HCT116 (cell line): ENCODE measurements at regions not wholly inside any gene's neighbourhood (a gene's known extent, or its start where the extent isn't known, plus 50 kb on each side); places are given as distances from the start of the nearest gene placed in this dataset.

Experiments
- ATAC-seq: fragments of 200-7000 bp; cut with Tn5 transposase; 2 replicates; pipeline ENCODE4 v1.9.1; 2020; ENCODE audit warnings: mild to moderate bottlenecking, moderate library complexity
- BruUV-seq: library from RNA; stranded (reverse); fragments of 400-500 nt; replicated peaks from 2 replicates; lab custom pipeline; 2021; lab: Mats Ljungman, UMichigan
- CTCF ChIA-PET: fragments of 300-600 bp; sonication (Branson Sonifier 250); formaldehyde crosslinking; loops from one replicate; lab custom pipeline; 2021; ENCODE audit warnings: antibody characterized with exemption; lab: Charles Lee
- POLR2A ChIA-PET: fragments of 300-600, 350-600 bp; sonication (Branson Sonifier 250); formaldehyde crosslinking; loops from one replicate; lab custom pipeline; 2021; ENCODE audit warnings: antibody characterized with exemption; lab: Charles Lee
- RAD21 ChIA-PET, 2 experiments: fragments of 300-600 bp; sonication (Branson Sonifier 250); formaldehyde crosslinking; loops; one replicate each; lab custom pipeline; 2023; ENCODE audit warnings: low total read pairs in 2 of 2; ENCODE audit not compliant: uncharacterized antibody in 2 of 2, unreplicated experiment in 2 of 2, low non-redundant PET in 1 of 2; lab: Charles Lee
- DNase-seq: peaks from one replicate; pipeline ENCODE4 v3.0.0-alpha.2; 2010; ENCODE audit warnings: low read depth, low spot score
- H2AFZ ChIP-seq: fragments of 200-600 bp; shearing (Covaris generic), sonication (generic); 2 replicates; pipeline ENCODE4 v1.6.1; 2017; ENCODE audit warnings: low read depth, mixed run types, mixed read lengths, antibody characterized with exemption, low read length; ENCODE audit not compliant: poor library complexity, severe bottlenecking
- H3K27ac ChIP-seq: 2 replicates; pipeline ENCODE4 v1.5.1; 2012; ENCODE audit warnings: low read depth, low read length
- H3K27me3 ChIP-seq: fragments of 200-600 bp; sonication (generic); 2 replicates; pipeline ENCODE4 v1.6.1; 2016; ENCODE audit warnings: mixed run types, low read length, mixed read lengths; ENCODE audit not compliant: insufficient read depth
- H3K36me3 ChIP-seq, 2 experiments: fragments of 200-500 bp in 1 of 2; fragments of 200-600 bp in 1 of 2; sonication (Bioruptor generic) in 1 of 2; sonication (generic) in 1 of 2; 2 replicates each; pipeline versions ENCODE4 v1.5.1 to v1.6.1; 2014 to 2016; ENCODE audit warnings: low read length in 2 of 2, inconsistent platforms in 1 of 2, mixed read lengths in 1 of 2, mixed run types in 1 of 2; ENCODE audit not compliant: insufficient read depth in 2 of 2, control insufficient read depth in 1 of 2
- H3K4me1 ChIP-seq, 2 experiments: fragments of 200-600 bp in 1 of 2; sonication (generic) in 1 of 2; 2 replicates each; pipeline versions ENCODE4 v1.5.1 to v1.6.1; 2012 to 2017; ENCODE audit warnings: low read length in 2 of 2, inconsistent platforms in 1 of 2, mild to moderate bottlenecking in 1 of 2, mixed read lengths in 1 of 2, mixed run types in 1 of 2, moderate library complexity in 1 of 2; ENCODE audit not compliant: insufficient read depth in 2 of 2, control insufficient read depth in 1 of 2
- H3K4me2 ChIP-seq: fragments of 200-600 bp; sonication (generic); 2 replicates; pipeline ENCODE4 v1.6.1; 2017; ENCODE audit warnings: mixed run types, low read length, mixed read lengths
- H3K4me3 ChIP-seq, 2 experiments: fragments of 200-600 bp in 1 of 2; sonication (generic) in 1 of 2; replicated peaks in 1 of 2; 2 replicates each; pipeline ENCODE4 v1.5.1; 2011 to 2016; ENCODE audit warnings: low read length in 2 of 2, control low read depth in 1 of 2, low read depth in 1 of 2, mild to moderate bottlenecking in 1 of 2, mixed read lengths in 1 of 2, mixed run types in 1 of 2
- H3K79me2 ChIP-seq: fragments of 200-600 bp; sonication (generic); 2 replicates; pipeline ENCODE4 v1.6.1; 2017; ENCODE audit warnings: mild to moderate bottlenecking, mixed run types, low read length, moderate library complexity, mixed read lengths; ENCODE audit not compliant: insufficient read depth
- H3K9ac ChIP-seq: fragments of 200-600 bp; sonication (generic); 2 replicates; pipeline ENCODE4 v1.6.1; 2016; ENCODE audit warnings: low read length, mixed read lengths
- H3K9me2 ChIP-seq: fragments of 200-600 bp; sonication (generic), shearing (Covaris generic); 2 replicates; pipeline ENCODE4 v1.6.1; 2017; ENCODE audit warnings: mixed run types, mild to moderate bottlenecking, moderate library complexity; ENCODE audit not compliant: insufficient read depth
- H3K9me3 ChIP-seq, 2 experiments: fragments of 200-500 bp in 1 of 2; fragments of 200-600 bp in 1 of 2; sonication (Bioruptor generic) in 1 of 2; sonication (generic) in 1 of 2; 2 replicates each; pipeline ENCODE4 v1.6.1; 2014 to 2017; ENCODE audit warnings: low read length in 2 of 2, mixed read lengths in 2 of 2, inconsistent platforms in 1 of 2, low read depth in 1 of 2, mild to moderate bottlenecking in 1 of 2, mixed run types in 1 of 2, moderate library complexity in 1 of 2; ENCODE audit not compliant: control insufficient read depth in 1 of 2, insufficient read depth in 1 of 2
- H4K20me1 ChIP-seq: fragments of 200-600 bp; sonication (generic), shearing (Covaris generic); 2 replicates; pipeline ENCODE4 v1.6.1; 2017; ENCODE audit warnings: mixed run types, mild to moderate bottlenecking, moderate library complexity; ENCODE audit not compliant: insufficient read depth
- CEBPB ChIP-seq: IDR thresholded peaks from 2 replicates; pipeline ENCODE4 v1.6.1; 2012; ENCODE audit warnings: low read depth
- ELF1 ChIP-seq: IDR thresholded peaks from 2 replicates; pipeline ENCODE4 v1.6.1; 2012; ENCODE audit warnings: low read depth, borderline replicate concordance
- EZH2 ChIP-seq: fragments of 200-600 bp; sonication (generic); IDR thresholded peaks from 2 replicates; pipeline ENCODE4 v1.6.1; 2017; ENCODE audit warnings: antibody characterized with exemption, mixed run types
- FOSL1 ChIP-seq: IDR thresholded peaks from 2 replicates; pipeline ENCODE4 v1.6.1; 2012; ENCODE audit warnings: low read depth
- MAX ChIP-seq: IDR thresholded peaks from 2 replicates; pipeline ENCODE4 v1.6.1; 2012
- REST ChIP-seq: IDR thresholded peaks from 2 replicates; pipeline ENCODE4 v1.6.1; 2012; ENCODE audit warnings: low read depth
- SIN3A ChIP-seq: IDR thresholded peaks from 2 replicates; pipeline ENCODE4 v1.6.1; 2012; ENCODE audit warnings: low read depth
- SP1 ChIP-seq: IDR thresholded peaks from 2 replicates; pipeline ENCODE4 v1.6.1; 2012; ENCODE audit warnings: low read depth
- SRF ChIP-seq: IDR thresholded peaks from 2 replicates; pipeline ENCODE4 v1.6.1; 2012; ENCODE audit warnings: low read depth
- YY1 ChIP-seq: IDR thresholded peaks from 2 replicates; pipeline ENCODE4 v1.6.1; 2011; ENCODE audit warnings: low read length, low read depth, moderate library complexity, mild to moderate bottlenecking; ENCODE audit not compliant: insufficient replicate concordance; ENCODE audit errors: extremely low read depth
- ZBTB33 ChIP-seq: IDR thresholded peaks from 2 replicates; pipeline ENCODE4 v1.6.1; 2011; ENCODE audit warnings: mild to moderate bottlenecking, low read length, moderate library complexity; ENCODE audit not compliant: insufficient replicate concordance; ENCODE audit errors: extremely low read depth
- intact Hi-C: fragments of 100-400 bp; cut with micrococcal nuclease; formaldehyde crosslinking; loops from 2 replicates; pipeline ENCODE4 v1.10.0; 2022

GRCh38 chr13:74927823-74928222 is 554.1 kb downstream of the TBC1D4 start:
- H3K9me3 ChIP-seq = 0 out of 4 replicates have a peak, but pooled peaks cover 0 to 2% of the 10 kb centered on the region in 2 experiments
- BruUV-seq = no TSS peak
- no peak overlapping the region for H3K4me3 ChIP-seq
- ChIA-PET CTCF (no interaction called here), POLR2A (no interaction called here), RAD21 (no interaction called here)
- no peak overlapping the region for H3K4me2 ChIP-seq
- TF ChIP-seq MAX = no peak
- TF ChIP-seq EZH2 = no peak
- TF ChIP-seq CEBPB = no peak
- no peak for TF ChIP-seq SRF
- no peaks in the 10 kb centered on the region for H3K9me2 ChIP-seq
- no peaks in the 10 kb centered on the region for H3K27me3 ChIP-seq
- H4K20me1 ChIP-seq = no peaks in the 10 kb centered on the region
- no peaks in the 10 kb centered on the region for H3K36me3 ChIP-seq
- no peak for DNase-seq
- no peaks in the 10 kb centered on the region for H3K79me2 ChIP-seq
- no peaks in the 10 kb centered on the region for H3K4me1 ChIP-seq
- intact Hi-C loops = no loop called here
- no peak overlapping the region for H3K9ac ChIP-seq
- H2AFZ ChIP-seq = no peak overlapping the region
- no peak for ATAC-seq
- H3K27ac ChIP-seq = no peak overlapping the region

- H3K27me3 ChIP-seq = no peaks in the 10 kb centered on the region
- H3K4me3 ChIP-seq = no peak overlapping the region
- H4K20me1 ChIP-seq = no peaks in the 10 kb centered on the region
- TF ChIP-seq ZBTB33 (no peak), REST (no peak), YY1 (no peak), FOSL1 (no peak), ELF1 (no peak), MAX (no peak), SIN3A (no peak), SP1 (no peak)
- no peaks in the 10 kb centered on the region for H3K36me3 ChIP-seq
- ATAC-seq (no peak), DNase-seq (no peak)
- BruUV-seq = no TSS peak
- ChIA-PET POLR2A (no interaction called here), RAD21 (interaction anchor here in 1 of 2 experiments (0.7 kb wide), 1 partner anchor 296 kb away, joined by 3 read pairs; no protein-coding TSS in a partner anchor), CTCF (no interaction called here)
- no peak overlapping the region for H3K27ac ChIP-seq
- no peak overlapping the region for H2AFZ ChIP-seq
- H3K9me2 ChIP-seq = no peaks in the 10 kb centered on the region
- H3K9me3 ChIP-seq = peaks cover 0 to 2% of the 10 kb centered on the region in 2 experiments; a peak in 1 of 4 replicates
- no peak overlapping the region for H3K9ac ChIP-seq
- no peak overlapping the region for H3K4me2 ChIP-seq
- no peaks in the 10 kb centered on the region for H3K79me2 ChIP-seq
- no peaks in the 10 kb centered on the region for H3K4me1 ChIP-seq
- intact Hi-C loops = no loop called here
These were observed 559.0 kb downstream of the TBC1D4 start for GRCh38 chr13:74922963-74923362.
